GM03348 (cell line): ENCODE measurements at regions not wholly inside any gene's neighbourhood (a gene's known extent, or its start where the extent isn't known, plus 50 kb on each side); places are given as distances from the start of the nearest gene placed in this dataset.

Experiments
- DNase-seq: peaks from one replicate; pipeline ENCODE4 v3.0.0; 2012; ENCODE audit warnings: low spot score

- DNase-seq: no peak
These were observed 124.8 kb upstream of the NEDD9 start for GRCh38 chr6:11357285-11357684.

GRCh38 chr6:11356404-11357155 lies 124.1 kb upstream of the NEDD9 start:
- DNase-seq: no peak

GRCh38 chr6:11353921-11354389 lies 121.5 kb upstream of the NEDD9 start:
- no peak for DNase-seq

GRCh38 chr6:11350294-11350693 lies 117.8 kb upstream of the NEDD9 start:
- no peak for DNase-seq

GRCh38 chr6:11349880-11350279 lies 117.4 kb upstream of the NEDD9 start:
- no peak for DNase-seq

GRCh38 chr6:11346516-11346915 lies 114.0 kb upstream of the NEDD9 start:
- DNase-seq: no peak

- DNase-seq: no peak
These were observed 113.1 kb upstream of the NEDD9 start for GRCh38 chr6:11345536-11345935.

GRCh38 chr6:11343963-11344723 lies 111.7 kb upstream of the NEDD9 start:
- no peak for DNase-seq

GRCh38 chr6:11341867-11342266 lies 109.4 kb upstream of the NEDD9 start:
- DNase-seq: peak; percentile 56

- no peak for DNase-seq
These were observed 108.8 kb upstream of the NEDD9 start for GRCh38 chr6:11341303-11341702.

GRCh38 chr6:11339380-11339779 lies 106.9 kb upstream of the NEDD9 start:
- no peak for DNase-seq

- DNase-seq: no peak
These were observed 104.8 kb upstream of the NEDD9 start for GRCh38 chr6:11337306-11337705.

- no peak for DNase-seq
These were observed 103.4 kb upstream of the NEDD9 start for GRCh38 chr6:11335826-11336225.

- no peak for DNase-seq
These were observed 100.8 kb upstream of the NEDD9 start for GRCh38 chr6:11333132-11333849.

- no peak for DNase-seq
These were observed 100.0 kb upstream of the NEDD9 start for GRCh38 chr6:11332463-11332862.

- no peak for DNase-seq
These were observed 98.6 kb upstream of the NEDD9 start for GRCh38 chr6:11331111-11331510.

GRCh38 chr6:11330413-11330760 lies 97.9 kb upstream of the NEDD9 start:
- no peak for DNase-seq

GRCh38 chr6:11329726-11330412 lies 97.4 kb upstream of the NEDD9 start:
- no peak for DNase-seq

- DNase-seq: peak; percentile 70
These were observed 96.3 kb upstream of the NEDD9 start for GRCh38 chr6:11328613-11329247.

- no peak for DNase-seq
These were observed 95.5 kb upstream of the NEDD9 start for GRCh38 chr6:11327961-11328360.

- DNase-seq: no peak
These were observed 93.6 kb upstream of the NEDD9 start for GRCh38 chr6:11326116-11326515.
